HUES48 (cell line): ENCODE measurements at regions not wholly inside any gene's neighbourhood (a gene's known extent, or its start where the extent isn't known, plus 50 kb on each side); places are given as distances from the start of the nearest gene placed in this dataset.

Experiments used
- H3K27ac ChIP-seq: one replicate; pipeline ENCODE4 v1.7.0; 2013; ENCODE audit warnings: low read depth, low read length, inconsistent platforms
- H3K27me3 ChIP-seq: 2 replicates; pipeline ENCODE4 v1.6.1; 2013; ENCODE audit warnings: mild to moderate bottlenecking, low read length; ENCODE audit not compliant: control insufficient read depth, insufficient read depth
- H3K36me3 ChIP-seq: 2 replicates; pipeline ENCODE4 v1.6.1; 2013; ENCODE audit warnings: low read length; ENCODE audit not compliant: control insufficient read depth, insufficient read depth
- H3K4me1 ChIP-seq: 2 replicates; pipeline ENCODE4 v1.6.1; 2013; ENCODE audit warnings: mild to moderate bottlenecking, low read length; ENCODE audit not compliant: control insufficient read depth, insufficient read depth
- H3K4me3 ChIP-seq: 2 replicates; pipeline ENCODE4 v1.5.1; 2013; ENCODE audit warnings: mild to moderate bottlenecking, low read depth, low read length
- H3K9ac ChIP-seq: 2 replicates; pipeline ENCODE4 v1.6.1; 2013; ENCODE audit warnings: mild to moderate bottlenecking, low read depth, low read length, moderate library complexity
- H3K9me3 ChIP-seq: 2 replicates; pipeline ENCODE4 v1.6.1; 2013; ENCODE audit warnings: low read length; ENCODE audit not compliant: control insufficient read depth, insufficient read depth

DNA sequence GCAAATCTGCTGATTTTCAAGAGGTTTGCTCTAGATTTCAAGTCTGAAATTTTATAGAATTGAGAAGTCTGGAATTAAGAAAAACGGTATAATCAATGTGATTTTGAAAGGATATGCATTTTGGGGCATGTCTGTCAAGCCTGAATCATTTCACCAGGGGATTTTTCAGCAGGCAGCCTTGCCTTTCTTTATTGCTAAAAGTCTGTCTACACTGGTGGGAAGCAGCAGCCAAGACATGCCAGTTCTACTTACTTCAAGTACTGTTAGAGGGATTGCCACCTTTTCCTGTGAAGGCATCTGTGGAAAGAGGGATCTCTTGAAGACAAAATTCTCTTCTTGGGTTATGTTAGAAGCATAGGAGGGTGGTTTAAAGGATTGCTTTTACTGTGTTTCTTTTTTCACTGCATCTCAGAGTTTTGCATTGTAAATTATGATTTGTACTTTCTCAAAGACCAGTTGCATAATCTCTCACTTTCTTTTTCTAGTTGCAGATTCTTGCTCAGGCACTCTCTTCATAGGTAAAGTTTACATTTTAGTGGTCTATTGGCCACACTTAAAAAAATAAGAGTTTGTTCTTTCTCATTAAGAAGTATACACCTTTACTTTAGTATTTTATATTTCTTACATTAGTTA, 837.0 kb downstream of the GALC start:
- no peak overlapping the region for H3K9ac ChIP-seq
- no peak overlapping the region for H3K4me3 ChIP-seq
- H3K27me3 ChIP-seq = peaks cover 31% of the 10 kb centered on the region
- H3K4me1 ChIP-seq = peaks cover 32% of the 10 kb centered on the region
- no peak overlapping the region for H3K27ac ChIP-seq
- H3K36me3 ChIP-seq = no peaks in the 10 kb centered on the region
- no peaks in the 10 kb centered on the region for H3K9me3 ChIP-seq

DNA sequence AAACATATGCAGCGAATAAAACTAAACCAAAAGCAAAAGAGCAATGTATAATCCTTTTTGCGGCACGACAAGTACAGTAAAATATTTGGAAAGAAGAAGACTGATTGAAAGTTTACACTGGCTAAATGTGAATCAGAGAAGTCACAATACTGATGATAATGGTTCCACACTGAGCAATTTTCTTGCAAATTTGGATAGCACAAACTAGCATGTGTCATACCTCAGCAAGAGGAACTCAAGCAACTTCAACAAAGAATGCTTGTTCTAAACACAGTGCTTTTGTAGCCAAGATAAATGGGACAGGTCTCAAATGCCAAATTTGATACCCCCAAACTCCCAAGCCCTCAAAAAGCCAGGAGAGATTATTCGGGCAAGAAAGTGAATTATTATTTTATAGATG, 839.1 kb downstream of the GALC start:
- Histone ChIP-seq H3K27me3 (peaks cover 50% of the 10 kb centered on the region), H3K36me3 (no peaks in the 10 kb centered on the region), H3K4me3 (no peak overlapping the region; the same call in 1 of the 2 replicates), H3K9me3 (no peaks in the 10 kb centered on the region), H3K27ac (peak overlapping the region; percentile 15), H3K9ac (no peak overlapping the region), H3K4me1 (peaks cover 46% of the 10 kb centered on the region)

DNA sequence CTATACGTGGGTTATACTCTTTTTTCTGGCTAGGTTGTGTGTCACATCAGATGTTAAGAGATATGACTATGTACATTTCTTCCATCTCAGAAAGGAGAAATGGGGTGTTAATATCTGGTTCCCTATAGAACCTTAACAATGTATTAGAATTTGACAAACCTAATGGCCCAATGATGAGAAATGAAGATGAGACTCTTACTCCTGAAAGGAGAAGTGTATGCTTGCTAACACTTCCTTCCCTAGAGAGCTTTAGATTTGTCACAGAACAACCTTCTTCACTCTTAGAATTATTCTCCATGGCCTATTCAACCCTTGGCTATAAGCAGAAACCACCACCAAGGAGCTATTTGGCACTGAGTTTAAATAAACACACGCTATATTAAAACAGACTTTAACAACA, 839.6 kb downstream of the GALC start:
- Histone ChIP-seq H3K4me1 (peaks cover 51% of the 10 kb centered on the region), H3K4me3 (no peak overlapping the region), H3K9ac (no peak overlapping the region), H3K36me3 (no peaks in the 10 kb centered on the region), H3K27ac (no peak overlapping the region), H3K9me3 (no peaks in the 10 kb centered on the region), H3K27me3 (peaks cover 55% of the 10 kb centered on the region)

DNA sequence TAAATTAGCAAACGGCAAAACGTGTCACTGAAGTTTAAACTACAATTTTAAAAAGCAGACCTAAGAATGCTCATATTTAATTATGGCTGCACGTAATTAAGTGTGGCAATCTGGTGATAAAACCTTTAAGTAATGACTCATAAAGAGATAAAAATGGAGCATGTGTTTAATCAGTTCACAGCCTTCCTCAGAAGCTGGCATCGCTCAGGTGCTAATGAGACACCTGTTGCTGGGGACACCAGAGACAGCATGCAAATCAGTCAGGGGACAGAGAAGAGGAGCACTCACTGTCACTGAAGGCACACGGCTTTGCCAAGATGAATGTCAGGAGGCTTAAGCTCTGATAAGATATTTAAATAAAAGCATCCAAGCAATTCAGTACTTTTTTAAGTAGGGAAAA, 840.3 kb downstream of the GALC start:
- no peaks in the 10 kb centered on the region for H3K9me3 ChIP-seq
- H3K4me1 ChIP-seq = peaks cover 54% of the 10 kb centered on the region
- H3K36me3 ChIP-seq = no peaks in the 10 kb centered on the region
- no peak overlapping the region for H3K9ac ChIP-seq
- peaks cover 62% of the 10 kb centered on the region for H3K27me3 ChIP-seq
- no peak overlapping the region for H3K4me3 ChIP-seq
- H3K27ac ChIP-seq = no peak overlapping the region

DNA sequence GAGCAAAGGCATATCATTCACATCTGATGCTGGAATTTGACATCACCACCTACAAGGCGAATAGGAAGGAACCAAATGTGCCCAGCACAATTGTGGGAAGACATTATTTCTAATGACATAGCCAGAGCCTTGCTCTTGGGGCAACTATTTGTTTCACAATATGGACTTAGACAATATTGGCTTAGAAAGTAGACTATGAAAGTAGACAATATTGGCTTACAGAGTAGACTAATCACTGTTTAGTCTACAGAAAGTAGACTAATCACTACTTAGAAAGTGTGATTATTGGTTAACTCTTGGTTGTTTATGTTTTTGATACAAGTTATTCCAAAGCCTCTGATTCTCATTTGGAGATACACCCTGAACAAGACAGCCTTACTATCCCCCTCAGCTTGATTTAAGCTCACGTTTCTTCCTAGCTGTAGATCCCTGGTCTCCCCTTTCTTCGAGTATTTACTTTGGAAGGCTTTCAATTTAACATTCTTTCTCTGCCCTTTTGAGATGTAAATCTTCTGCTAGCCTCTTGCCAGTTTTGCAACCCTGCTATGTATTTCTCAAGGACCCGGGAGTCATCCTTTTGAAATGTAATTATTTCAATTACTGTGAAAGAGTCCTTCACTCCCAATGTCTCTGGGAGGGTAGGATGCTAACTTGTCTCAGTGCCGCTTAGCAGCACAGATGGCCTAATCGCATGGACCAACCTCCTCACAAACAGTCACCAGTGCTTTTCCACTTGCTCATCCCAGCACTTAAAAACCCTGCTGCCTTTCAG, 843.2 kb downstream of the GALC start:
- H3K4me3 ChIP-seq = peak overlapping the region; percentile 41
- H3K9ac ChIP-seq = no peak overlapping the region
- no peaks in the 10 kb centered on the region for H3K9me3 ChIP-seq
- H3K4me1 ChIP-seq = peaks cover 37% of the 10 kb centered on the region
- H3K36me3 ChIP-seq = no peaks in the 10 kb centered on the region
- peak overlapping the region; percentile 66 for H3K27ac ChIP-seq
- peaks cover 77% of the 10 kb centered on the region for H3K27me3 ChIP-seq

DNA sequence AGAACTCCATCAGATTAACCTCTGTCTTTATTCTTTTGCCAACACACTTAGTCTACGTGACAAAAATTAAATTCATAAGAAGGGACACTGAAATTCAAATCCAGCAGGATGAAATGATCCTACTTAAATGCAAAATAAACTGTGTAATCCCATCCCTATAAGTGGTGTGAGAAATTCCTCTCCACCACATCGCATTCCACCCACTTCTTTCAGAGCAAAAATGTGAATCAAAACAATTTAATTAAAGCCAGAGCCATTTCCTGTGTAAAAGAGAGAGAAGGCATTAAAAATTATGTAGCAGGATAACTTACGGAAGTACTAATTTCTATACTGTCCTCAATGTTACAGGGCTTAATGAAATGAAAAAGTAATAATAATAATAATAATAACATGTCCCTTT, 844.3 kb downstream of the GALC start:
- peaks cover 73% of the 10 kb centered on the region for H3K27me3 ChIP-seq
- no peaks in the 10 kb centered on the region for H3K36me3 ChIP-seq
- H3K9me3 ChIP-seq = no peaks in the 10 kb centered on the region
- no peak overlapping the region for H3K4me3 ChIP-seq
- H3K4me1 ChIP-seq = peaks cover 32% of the 10 kb centered on the region
- no peak overlapping the region for H3K9ac ChIP-seq
- no peak overlapping the region for H3K27ac ChIP-seq

DNA sequence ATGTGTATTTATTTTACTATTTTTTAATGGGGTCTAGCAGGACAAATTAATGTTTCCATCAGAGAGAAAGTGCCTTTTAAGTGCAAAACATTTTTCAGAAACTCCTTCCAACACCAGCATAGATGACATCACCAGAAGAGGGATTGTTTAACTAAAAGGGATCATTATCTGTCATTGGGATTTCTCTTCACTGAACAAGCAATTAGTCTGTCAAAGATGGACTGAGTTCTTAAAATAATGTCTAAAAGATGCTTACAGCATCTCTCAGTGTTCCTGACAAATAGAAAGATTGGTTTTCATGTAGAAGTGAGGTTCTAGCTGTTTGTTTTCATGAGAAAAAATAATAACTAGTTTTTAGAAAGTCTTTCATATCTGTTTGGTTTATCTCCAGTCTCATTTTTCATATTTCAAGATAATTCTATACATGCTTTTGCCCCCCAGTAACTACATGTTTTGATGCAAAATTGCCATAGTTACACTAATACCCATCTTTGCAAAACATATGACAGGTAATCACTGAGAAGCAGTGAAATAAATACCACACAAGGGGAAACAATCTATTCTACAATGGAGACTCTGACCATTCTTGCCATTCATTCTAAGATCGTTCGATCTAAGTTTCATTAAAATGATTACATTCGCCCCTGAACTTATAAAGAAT, 850.3 kb downstream of the GALC start:
- Histone ChIP-seq H3K36me3 (no peaks in the 10 kb centered on the region), H3K4me1 (peaks cover 4% of the 10 kb centered on the region; the same call in 1 of the 2 replicates), H3K9me3 (no peaks in the 10 kb centered on the region), H3K27me3 (peaks cover 15% of the 10 kb centered on the region), H3K27ac (no peak overlapping the region), H3K9ac (no peak overlapping the region), H3K4me3 (no peak overlapping the region)

DNA sequence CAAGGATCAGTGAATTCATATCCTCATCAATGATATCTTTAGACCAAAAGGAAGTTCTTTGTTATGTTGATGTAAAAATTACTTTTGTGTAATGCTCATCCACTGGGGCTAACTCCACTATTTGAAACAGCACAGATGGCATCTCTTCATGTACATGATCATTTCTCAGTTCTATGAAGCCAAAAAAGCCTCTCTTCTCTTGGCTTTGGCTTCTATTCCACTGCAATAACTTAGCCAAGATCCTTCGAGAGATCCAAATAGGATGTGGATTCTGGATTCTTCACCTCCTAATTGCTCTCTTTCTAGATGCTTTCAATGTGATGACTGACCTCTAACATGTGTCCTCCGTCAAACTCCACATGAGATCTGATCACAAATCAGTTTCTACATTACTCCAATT, 851.2 kb downstream of the GALC start:
- Histone ChIP-seq H3K9ac (no peak overlapping the region), H3K27ac (no peak overlapping the region), H3K36me3 (no peaks in the 10 kb centered on the region), H3K4me1 (no peaks in the 10 kb centered on the region), H3K9me3 (no peaks in the 10 kb centered on the region), H3K4me3 (no peak overlapping the region), H3K27me3 (peaks cover 7% of the 10 kb centered on the region; the same call in 1 of the 2 replicates)

DNA sequence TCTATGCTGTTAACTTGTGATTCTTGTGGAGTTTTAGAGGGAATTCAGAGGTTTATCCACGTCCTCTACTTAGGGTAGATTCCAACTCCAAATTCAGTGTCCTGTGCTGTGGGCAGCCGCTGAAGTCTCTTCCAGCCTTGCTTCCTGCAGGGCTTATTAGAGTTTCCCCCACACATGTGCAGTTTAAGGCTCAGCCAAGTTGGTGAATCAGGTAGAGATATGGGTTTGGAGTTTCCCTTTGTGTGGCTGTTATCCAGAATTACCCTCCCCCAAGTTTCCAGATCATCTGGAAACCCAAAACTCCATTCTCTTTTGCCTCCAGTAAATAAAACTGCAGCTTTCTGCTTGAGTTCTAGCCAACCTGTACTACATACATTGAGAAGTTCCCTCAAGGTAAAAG, 853.7 kb downstream of the GALC start:
- Histone ChIP-seq H3K4me3 (no peak overlapping the region), H3K9ac (no peak overlapping the region), H3K4me1 (no peaks in the 10 kb centered on the region), H3K27me3 (no peaks in the 10 kb centered on the region), H3K36me3 (no peaks in the 10 kb centered on the region), H3K9me3 (no peaks in the 10 kb centered on the region), H3K27ac (no peak overlapping the region)

DNA sequence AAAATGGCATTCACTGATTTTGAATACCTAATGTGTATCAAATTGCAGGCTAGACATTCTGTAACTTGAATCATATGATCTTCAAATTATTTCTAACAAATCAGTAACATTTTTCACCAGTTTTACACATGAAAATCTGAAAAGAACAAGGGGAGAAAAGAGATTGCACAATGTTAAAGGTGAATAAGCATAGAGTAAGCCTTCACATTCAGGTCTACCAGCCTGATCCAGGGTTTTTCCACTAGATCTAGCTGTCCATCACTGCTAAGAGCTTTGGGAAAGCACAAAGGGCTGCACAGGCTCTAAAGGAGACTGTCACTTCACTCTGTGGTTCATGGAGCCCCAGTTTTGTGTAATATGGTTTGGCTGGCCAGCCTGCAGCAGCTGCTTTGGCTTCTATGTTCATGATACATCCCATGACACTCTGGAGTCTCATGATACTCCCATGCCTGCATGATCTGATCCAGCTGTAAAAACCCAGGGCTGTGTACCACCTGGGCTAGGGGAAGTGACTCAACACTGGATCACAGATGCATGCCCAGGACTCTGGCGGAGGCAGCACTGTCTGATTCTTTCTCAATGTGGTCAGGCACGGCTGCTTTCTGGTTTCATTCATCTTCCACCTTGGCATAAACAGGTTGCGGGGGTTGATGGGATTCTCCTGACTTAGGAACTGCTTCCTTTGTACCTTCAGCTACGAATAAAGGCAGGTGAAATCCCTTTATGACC, 859.7 kb downstream of the GALC start:
- peaks cover 12% of the 10 kb centered on the region; the same call in 1 of the 2 replicates for H3K4me1 ChIP-seq
- no peak overlapping the region for H3K4me3 ChIP-seq
- H3K27me3 ChIP-seq = no peaks in the 10 kb centered on the region
- H3K36me3 ChIP-seq = no peaks in the 10 kb centered on the region
- H3K27ac ChIP-seq = no peak overlapping the region
- H3K9me3 ChIP-seq = no peaks in the 10 kb centered on the region
- no peak overlapping the region for H3K9ac ChIP-seq
